DND-41 (cell line): ENCODE measurements at regions not wholly inside any gene's neighbourhood (a gene's known extent, or its start where the extent isn't known, plus 50 kb on each side); places are given as distances from the start of the nearest gene placed in this dataset.

Experiments used
- ATAC-seq: fragments of 200-7000 bp; cut with Tn5 transposase; 3 replicates; pipeline ENCODE4 v1.9.1; 2021; ENCODE audit warnings: low read depth; ENCODE audit not compliant: insufficient read depth
- DNase-seq: peaks from one replicate; pipeline ENCODE4 v3.0.0-alpha.2; 2020
- H2AFZ ChIP-seq: 2 replicates; pipeline ENCODE4 v1.6.0; 2012; ENCODE audit warnings: low read depth, low read length
- H3K27ac ChIP-seq: 2 replicates; pipeline ENCODE4 v1.5.1; 2012; ENCODE audit warnings: low read length, inconsistent platforms
- H3K27me3 ChIP-seq: fragments of 200-600 bp; sonication (generic); 2 replicates; pipeline ENCODE4 v1.6.0; 2012; ENCODE audit warnings: low read length, mild to moderate bottlenecking, inconsistent platforms; ENCODE audit not compliant: insufficient read depth, poor library complexity
- H3K36me3 ChIP-seq: 2 replicates; pipeline ENCODE4 v1.5.1; 2012; ENCODE audit warnings: low read length, inconsistent platforms; ENCODE audit not compliant: insufficient read depth
- H3K4me1 ChIP-seq: 2 replicates; pipeline ENCODE4 v1.5.1; 2012; ENCODE audit warnings: mild to moderate bottlenecking, low read length; ENCODE audit not compliant: insufficient read depth
- H3K4me2 ChIP-seq: 2 replicates; pipeline ENCODE4 v1.6.0; 2012; ENCODE audit warnings: mild to moderate bottlenecking, moderate library complexity, low read length, inconsistent platforms; ENCODE audit not compliant: insufficient read depth
- H3K4me3 ChIP-seq, 2 experiments: fragments of 200-600 bp in 1 of 2; shearing (Covaris generic) in 1 of 2; 2 replicates each; pipeline ENCODE4 v1.5.1; 2012 to 2016; ENCODE audit warnings: inconsistent platforms in 2 of 2, low read length in 2 of 2, mild to moderate bottlenecking in 2 of 2, low read depth in 1 of 2, moderate library complexity in 1 of 2
- H3K79me2 ChIP-seq: 2 replicates; pipeline ENCODE4 v1.6.0; 2012; ENCODE audit warnings: low read length, inconsistent platforms; ENCODE audit not compliant: insufficient read depth
- H3K9ac ChIP-seq: 2 replicates; pipeline ENCODE4 v1.6.0; 2012; ENCODE audit warnings: low read depth, mild to moderate bottlenecking, inconsistent platforms, low read length, moderate library complexity
- H3K9me3 ChIP-seq: 2 replicates; pipeline ENCODE4 v1.5.1; 2012; ENCODE audit warnings: low read length, moderate library complexity, mild to moderate bottlenecking, inconsistent platforms; ENCODE audit not compliant: insufficient read depth, severe bottlenecking
- H4K20me1 ChIP-seq: 2 replicates; pipeline ENCODE4 v1.6.0; 2012; ENCODE audit warnings: low read length; ENCODE audit not compliant: insufficient read depth
- EZH2 ChIP-seq: IDR thresholded peaks from 3 replicates; pipeline ENCODE4 v1.6.1; 2012; ENCODE audit warnings: borderline replicate concordance, low read depth, mild to moderate bottlenecking, moderate library complexity, low read length, inconsistent platforms; ENCODE audit not compliant: severe bottlenecking
- TF ChIP-seq, protein P1 (sequence below): IDR thresholded peaks from 2 replicates; pipeline ENCODE4 v1.5.1; 2012; ENCODE audit warnings: borderline replicate concordance, low read length, moderate library complexity, mild to moderate bottlenecking; ENCODE audit not compliant: poor library complexity, severe bottlenecking; ENCODE audit errors: extremely low read depth

DNA sequence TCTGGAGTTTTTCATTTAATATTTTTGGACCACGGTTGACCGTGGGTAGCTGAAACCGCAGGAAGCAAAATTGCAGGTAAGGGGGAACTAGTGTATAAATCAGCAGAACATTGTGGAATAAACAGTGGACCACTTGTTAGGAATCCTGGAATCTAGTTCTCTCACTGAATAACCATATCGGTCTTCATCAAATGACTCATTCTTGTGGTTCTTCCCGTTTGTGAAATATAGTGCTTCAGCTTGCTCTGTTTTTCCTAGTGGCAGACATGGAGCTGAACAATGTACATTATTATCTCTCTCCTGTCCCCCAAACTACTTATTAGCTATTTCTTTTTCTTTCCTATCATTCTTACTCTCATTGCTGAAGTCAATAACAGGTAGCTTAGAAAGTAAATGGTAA lies 61.9 kb downstream of the HSPA13 start:
- Histone ChIP-seq H2AFZ (no peak overlapping the region), H3K27ac (no peak overlapping the region), H3K4me1 (no peaks in the 10 kb centered on the region), H3K36me3 (no peaks in the 10 kb centered on the region), H3K79me2 (no peaks in the 10 kb centered on the region), H3K9me3 (no peaks in the 10 kb centered on the region), H3K4me3 (no peak overlapping the region), H3K4me2 (no peak overlapping the region), H4K20me1 (no peaks in the 10 kb centered on the region), H3K27me3 (no peaks in the 10 kb centered on the region), H3K9ac (no peak overlapping the region)
- ATAC-seq (no peak), DNase-seq (no peak)
- no peak for TF ChIP-seq EZH2
- TF ChIP-seq, protein P1, sequence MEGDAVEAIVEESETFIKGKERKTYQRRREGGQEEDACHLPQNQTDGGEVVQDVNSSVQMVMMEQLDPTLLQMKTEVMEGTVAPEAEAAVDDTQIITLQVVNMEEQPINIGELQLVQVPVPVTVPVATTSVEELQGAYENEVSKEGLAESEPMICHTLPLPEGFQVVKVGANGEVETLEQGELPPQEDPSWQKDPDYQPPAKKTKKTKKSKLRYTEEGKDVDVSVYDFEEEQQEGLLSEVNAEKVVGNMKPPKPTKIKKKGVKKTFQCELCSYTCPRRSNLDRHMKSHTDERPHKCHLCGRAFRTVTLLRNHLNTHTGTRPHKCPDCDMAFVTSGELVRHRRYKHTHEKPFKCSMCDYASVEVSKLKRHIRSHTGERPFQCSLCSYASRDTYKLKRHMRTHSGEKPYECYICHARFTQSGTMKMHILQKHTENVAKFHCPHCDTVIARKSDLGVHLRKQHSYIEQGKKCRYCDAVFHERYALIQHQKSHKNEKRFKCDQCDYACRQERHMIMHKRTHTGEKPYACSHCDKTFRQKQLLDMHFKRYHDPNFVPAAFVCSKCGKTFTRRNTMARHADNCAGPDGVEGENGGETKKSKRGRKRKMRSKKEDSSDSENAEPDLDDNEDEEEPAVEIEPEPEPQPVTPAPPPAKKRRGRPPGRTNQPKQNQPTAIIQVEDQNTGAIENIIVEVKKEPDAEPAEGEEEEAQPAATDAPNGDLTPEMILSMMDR, result no peak

DNA sequence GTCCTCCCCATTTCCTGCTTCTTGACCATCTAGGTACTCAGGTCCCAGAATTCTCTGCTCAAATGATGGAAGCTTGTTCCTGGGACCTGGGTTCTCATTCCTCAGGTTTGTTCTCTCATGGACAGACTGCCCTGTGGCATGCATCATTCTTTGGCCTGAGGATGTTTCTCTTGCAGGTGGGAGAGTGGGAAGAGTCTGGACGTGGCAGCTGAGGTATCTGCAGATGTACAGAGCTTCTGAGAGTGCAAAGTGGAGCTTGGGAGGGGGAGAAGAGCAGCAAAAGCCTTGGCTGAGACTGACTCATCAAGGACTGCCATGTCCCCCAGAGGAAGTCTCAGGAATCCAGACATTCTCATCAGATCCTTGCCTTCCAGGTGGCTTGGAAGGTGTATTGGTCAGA lies 63.1 kb downstream of the HSPA13 start:
- Histone ChIP-seq H3K9ac (no peak overlapping the region), H3K4me3 (no peak overlapping the region), H3K9me3 (no peaks in the 10 kb centered on the region), H3K4me2 (no peak overlapping the region), H2AFZ (no peak overlapping the region), H4K20me1 (no peaks in the 10 kb centered on the region), H3K36me3 (no peaks in the 10 kb centered on the region), H3K79me2 (no peaks in the 10 kb centered on the region), H3K4me1 (no peaks in the 10 kb centered on the region), H3K27ac (no peak overlapping the region), H3K27me3 (no peaks in the 10 kb centered on the region)
- DNase-seq (no peak), ATAC-seq (no peak)
- no peak for TF ChIP-seq EZH2
- TF ChIP-seq, protein P1, result no peak

DNA sequence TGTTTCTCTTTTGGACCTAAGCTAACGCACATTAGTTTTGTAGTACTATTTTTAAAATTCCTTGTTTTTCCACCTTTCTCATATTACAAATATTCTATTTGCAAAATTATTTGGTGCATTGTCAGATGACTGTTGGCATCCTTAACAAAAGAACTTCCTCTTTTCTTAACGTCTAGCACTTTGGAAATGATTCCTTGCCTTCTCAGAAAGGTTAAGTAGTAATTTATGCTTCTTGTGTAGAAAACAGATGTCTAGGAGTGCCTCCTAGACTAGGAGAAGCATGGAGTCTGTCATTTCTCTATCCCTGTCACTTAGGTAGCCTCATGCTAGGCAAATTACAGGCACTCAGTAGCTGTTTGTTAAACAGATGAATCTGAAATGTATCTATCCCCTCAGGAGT lies 64.4 kb downstream of the HSPA13 start:
- TF ChIP-seq EZH2, result no peak
- TF ChIP-seq, protein P1, result no peak
- no peak for DNase-seq

DNA sequence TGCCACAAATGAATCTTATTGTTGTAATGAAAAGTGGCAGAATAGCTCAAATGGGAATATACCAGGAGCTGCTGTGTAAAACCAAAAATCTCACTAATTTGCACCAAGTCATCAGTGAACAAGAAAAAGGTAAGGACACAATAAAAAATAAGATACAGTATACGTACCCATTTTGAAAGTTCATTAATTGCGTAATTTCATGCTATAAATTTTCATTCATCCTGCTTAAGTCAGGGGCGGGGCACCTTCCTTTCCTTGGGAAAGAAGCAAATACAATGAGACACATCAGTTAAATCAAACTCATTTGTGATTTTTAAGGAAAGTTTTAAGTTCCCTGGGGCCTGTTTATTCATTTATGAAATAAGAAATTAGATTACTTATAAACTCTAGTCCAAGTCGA lies 65.4 kb downstream of the HSPA13 start:
- Histone ChIP-seq H3K27me3 (no peaks in the 10 kb centered on the region), H3K79me2 (no peaks in the 10 kb centered on the region), H2AFZ (no peak overlapping the region), H3K9ac (no peak overlapping the region), H3K9me3 (no peaks in the 10 kb centered on the region), H3K27ac (no peak overlapping the region), H3K4me2 (no peak overlapping the region), H3K4me3 (no peak overlapping the region), H3K4me1 (no peaks in the 10 kb centered on the region), H4K20me1 (no peaks in the 10 kb centered on the region), H3K36me3 (no peaks in the 10 kb centered on the region)
- DNase-seq (no peak), ATAC-seq (no peak)
- TF ChIP-seq, protein P1, result no peak
- no peak for TF ChIP-seq EZH2

More for the DNA sequence above, 64.4 kb downstream of the HSPA13 start:
- Histone ChIP-seq H2AFZ (no peak overlapping the region), H4K20me1 (no peaks in the 10 kb centered on the region), H3K9ac (no peak overlapping the region), H3K27me3 (no peaks in the 10 kb centered on the region), H3K36me3 (no peaks in the 10 kb centered on the region), H3K9me3 (no peaks in the 10 kb centered on the region), H3K4me2 (no peak overlapping the region), H3K4me1 (no peaks in the 10 kb centered on the region), H3K79me2 (no peaks in the 10 kb centered on the region), H3K4me3 (no peak overlapping the region), H3K27ac (no peak overlapping the region)
- ATAC-seq, result no peak
